Fibroblast of the aortic adventitia (primary cell): ENCODE measurements at regions not wholly inside any gene's neighbourhood (a gene's known extent, or its start where the extent isn't known, plus 50 kb on each side); places are given as distances from the start of the nearest gene placed in this dataset.

Experiments
- DNase-seq: peaks from one replicate; pipeline ENCODE4 v3.0.0-alpha.2; 2010; ENCODE audit warnings: low read depth
- H3K4me3 ChIP-seq: 2 replicates; pipeline ENCODE4 v1.5.1; 2011; ENCODE audit warnings: low read depth, mild to moderate bottlenecking, control low read depth, low read length, moderate library complexity
- CTCF ChIP-seq: IDR thresholded peaks from 2 replicates; pipeline ENCODE4 v1.5.1; 2011; ENCODE audit warnings: mild to moderate bottlenecking, low read length, control low read depth, inconsistent platforms; ENCODE audit not compliant: insufficient read depth

- DNase-seq, result no peak
- TF ChIP-seq CTCF, result no peak
- no peak overlapping the region for H3K4me3 ChIP-seq
Measured at GRCh38 chr1:209457401-209458125, 126.0 kb upstream of the CAMK1G start.

- H3K4me3 ChIP-seq, result no peak overlapping the region
- TF ChIP-seq CTCF, result no peak
- no peak for DNase-seq
Measured at GRCh38 chr1:209458921-209459320, 124.6 kb upstream of the CAMK1G start.

GRCh38 chr1:209461168-209461567 is 122.3 kb upstream of the CAMK1G start:
- no peak overlapping the region for H3K4me3 ChIP-seq
- no peak for TF ChIP-seq CTCF
- no peak for DNase-seq

GRCh38 chr1:209462433-209462832 is 121.1 kb upstream of the CAMK1G start:
- DNase-seq, result no peak
- no peak for TF ChIP-seq CTCF
- no peak overlapping the region for H3K4me3 ChIP-seq

- TF ChIP-seq CTCF, result no peak
- H3K4me3 ChIP-seq, result no peak overlapping the region
- DNase-seq, result no peak
Measured at GRCh38 chr1:209463441-209463840, 120.1 kb upstream of the CAMK1G start.

- TF ChIP-seq CTCF, result no peak
- H3K4me3 ChIP-seq, result no peak overlapping the region
- no peak for DNase-seq
Measured at GRCh38 chr1:209473025-209473424, 110.5 kb upstream of the CAMK1G start.

- no peak for DNase-seq
- no peak for TF ChIP-seq CTCF
- no peak overlapping the region for H3K4me3 ChIP-seq
Measured at GRCh38 chr1:209480345-209480744, 103.2 kb upstream of the CAMK1G start.
